Small intestine (tissue), 7 donors: ENCODE measurements at regions not wholly inside any gene's neighbourhood (a gene's known extent, or its start where the extent isn't known, plus 50 kb on each side); places are given as distances from the start of the nearest gene placed in this dataset.

Experiments used
- DNase-seq, 2 donors: peaks; one replicate each; pipeline versions ENCODE4 v3.0.0 to v3.0.0-alpha.2; 2013
- FAIRE-seq: peaks from 2 replicates; lab custom pipeline; 2012; peaks lifted over from hg19 to GRCh38; lab: Jason Lieb, UNC
- H3K27ac ChIP-seq, 3 donors: one replicate each; pipeline ENCODE4 v1.5.1; 2013; ENCODE audit warnings: low read length in 2 of 3, mild to moderate bottlenecking in 2 of 3, control low read depth in 1 of 3, inconsistent platforms in 1 of 3, low read depth in 1 of 3, moderate library complexity in 1 of 3
- H3K27me3 ChIP-seq, 3 donors: one replicate each; pipeline ENCODE4 v1.6.1; 2013; ENCODE audit warnings: low read length in 3 of 3, inconsistent platforms in 1 of 3; ENCODE audit not compliant: control insufficient read depth in 3 of 3, insufficient read depth in 3 of 3
- H3K36me3 ChIP-seq, 3 donors: one replicate each; pipeline ENCODE4 v1.6.1; 2013; ENCODE audit warnings: low read length in 3 of 3, inconsistent platforms in 1 of 3, low read depth in 1 of 3, mild to moderate bottlenecking in 1 of 3, moderate library complexity in 1 of 3; ENCODE audit not compliant: control insufficient read depth in 3 of 3, insufficient read depth in 2 of 3
- H3K4me1 ChIP-seq, 3 donors: one replicate each; pipeline ENCODE4 v1.6.1; 2013; ENCODE audit warnings: low read length in 2 of 3, inconsistent platforms in 1 of 3, low read depth in 1 of 3, mild to moderate bottlenecking in 1 of 3, moderate library complexity in 1 of 3; ENCODE audit not compliant: control insufficient read depth in 3 of 3, insufficient read depth in 2 of 3
- H3K4me3 ChIP-seq, 3 donors: one replicate each; pipeline ENCODE4 v1.5.1; 2013; ENCODE audit warnings: low read length in 3 of 3, control low read depth in 1 of 3, inconsistent platforms in 1 of 3, low read depth in 1 of 3, mild to moderate bottlenecking in 1 of 3, moderate library complexity in 1 of 3
- H3K9me3 ChIP-seq, 2 donors: one replicate each; pipeline ENCODE4 v1.6.1; 2013; ENCODE audit warnings: low read depth in 1 of 2, low read length in 1 of 2; ENCODE audit not compliant: control insufficient read depth in 2 of 2, insufficient read depth in 1 of 2
- WGBS, 3 donors: extraction: QIAGEN DNeasy Blood & Tissue Kit; methylation state at CpG; one replicate each; pipeline ENCODE4 v1.1.7; 2013; 5-methylcytosine and 5-hydroxymethylcytosine counted together
- donor health status: healthy with polysubstance abuse.
- donor health status: control.
- donor health status: control.
- donor health status: Bipolar disorder and iron deficiency.
- donor health status: healthy.

DNA sequence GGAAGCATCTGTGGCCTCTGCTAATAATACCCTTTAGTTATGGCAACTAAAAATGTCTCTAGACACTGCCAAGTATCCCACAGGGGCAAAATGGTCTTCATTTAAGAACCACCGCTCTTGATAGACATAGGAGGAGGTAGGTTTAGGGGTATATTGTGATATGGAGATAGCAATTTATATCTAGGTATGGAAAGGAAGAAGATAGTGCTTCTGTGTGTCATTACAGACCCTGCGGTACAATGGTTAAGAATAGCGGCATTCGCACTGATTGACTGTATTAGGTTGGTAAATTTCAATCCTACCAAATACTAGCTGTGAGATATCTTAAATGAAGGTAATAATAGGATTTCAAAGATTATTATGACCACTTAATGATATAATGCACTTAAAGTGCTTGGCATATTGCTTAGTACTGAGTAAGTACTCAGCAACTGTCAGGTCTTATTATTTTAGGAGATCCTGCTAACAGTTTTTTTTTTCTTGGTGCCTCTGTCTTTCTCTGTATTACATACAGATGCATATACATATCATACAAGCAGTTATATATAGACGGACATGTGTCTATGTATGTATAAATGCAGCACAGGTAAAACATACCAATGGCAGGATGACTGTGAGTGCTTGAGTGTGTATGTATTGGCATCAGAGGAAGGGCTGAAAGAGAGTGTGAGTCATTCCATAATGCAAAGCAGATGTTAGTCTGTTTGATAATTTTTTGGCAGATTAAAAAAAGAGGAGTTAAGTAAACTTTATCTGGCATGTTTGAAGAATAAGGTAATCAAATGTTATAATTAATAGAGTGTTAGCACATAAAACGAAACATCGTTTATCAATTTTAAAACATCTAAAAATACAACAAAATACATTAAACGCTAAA, 50.0 kb upstream of the ITGB8 start:
- 78 to 82% (median 80%) methylated on average over 8 of the region's 8 CpGs for WGBS, 3 donors
- no peak for DNase-seq
- FAIRE-seq: no peak
- Histone ChIP-seq H3K36me3 (no peaks in the 10 kb centered on the region), H3K27ac (no peak overlapping the region), H3K27me3 (no peaks in the 10 kb centered on the region), H3K4me3 (no peak overlapping the region), H3K9me3 (no peaks in the 10 kb centered on the region), H3K4me1 (no peaks in the 10 kb centered on the region)
